ENCODE measurements at regions not wholly inside any gene's neighbourhood (a gene's known extent, or its start where the extent isn't known, plus 50 kb on each side); places are given as distances from the start of the nearest gene placed in this dataset.
"Not testable (repeated sequence)": the region's sequence is repeated elsewhere in the genome, so short reads cannot be mapped to it uniquely, and the experiment has no call there.

- ATAC-seq (ENCODE audit: low FRiP score in 2 of 2) (no peak), DNase-seq (no peak)
- no peak for TF ChIP-seq EP300 (IDR thresholded peaks at IDR 0.05)
- TF ChIP-seq CTCF (IDR thresholded peaks at IDR 0.05): no peak
- no peak for TF ChIP-seq POLR2A (IDR thresholded peaks at IDR 0.05)
- TF ChIP-seq POLR2AphosphoS5 (IDR thresholded peaks at IDR 0.05): no peak
- H3K27ac ChIP-seq: no peak overlapping the region
- H3K27me3 ChIP-seq: no peaks in the 10 kb centered on the region
- no peaks in the 10 kb centered on the region for H3K36me3 ChIP-seq
- H3K4me3 ChIP-seq: no peak overlapping the region
- H3K9me3 ChIP-seq: no peaks in the 10 kb centered on the region
- no peaks in the 10 kb centered on the region for H3K4me1 ChIP-seq
- WGBS, 2 donors: 60 to 61% methylated on average over 4 of the region's 4 CpGs
Observed at GRCh38 chr2:154952346-154952980, 254.0 kb downstream of the KCNJ3 start.

- DNase-seq: peak in 1 of 2 donors; percentile 33
- WGBS, 2 donors: 90 to 93% methylated on average over 16 of the region's 16 CpGs
- not testable (repeated sequence) for H3K9me3 ChIP-seq; H3K27me3 ChIP-seq; H3K4me1 ChIP-seq; H3K27ac ChIP-seq; H3K4me3 ChIP-seq; H3K36me3 ChIP-seq; ATAC-seq (ENCODE audit: low FRiP score in 2 of 2)
Observed at GRCh38 chr2:154947416-154947815, 248.9 kb downstream of the KCNJ3 start.

GRCh38 chr2:154945984-154946383 is 247.5 kb downstream of the KCNJ3 start:
- Histone ChIP-seq H3K4me1 (no peaks in the 10 kb centered on the region), H3K27ac (no peak overlapping the region), H3K9me3 (no peaks in the 10 kb centered on the region), H3K4me3 (no peak overlapping the region), H3K36me3 (no peaks in the 10 kb centered on the region), H3K27me3 (no peaks in the 10 kb centered on the region)
- no peak for ATAC-seq (ENCODE audit: low FRiP score in 2 of 2)
- 78 to 81% methylated on average over 1 of the region's 1 CpG for WGBS, 2 donors
- TF ChIP-seq POLR2A (IDR thresholded peaks at IDR 0.05) (no peak), POLR2AphosphoS5 (IDR thresholded peaks at IDR 0.05) (no peak), EP300 (IDR thresholded peaks at IDR 0.05) (no peak), CTCF (IDR thresholded peaks at IDR 0.05) (no peak)
- no peak for DNase-seq

- no peak for TF ChIP-seq CTCF (IDR thresholded peaks at IDR 0.05)
- no peak for TF ChIP-seq EP300 (IDR thresholded peaks at IDR 0.05)
- no peak for TF ChIP-seq POLR2A (IDR thresholded peaks at IDR 0.05)
- TF ChIP-seq POLR2AphosphoS5 (IDR thresholded peaks at IDR 0.05): no peak
- ATAC-seq (ENCODE audit: low FRiP score in 2 of 2): no peak
- Histone ChIP-seq H3K27me3 (no peaks in the 10 kb centered on the region), H3K36me3 (no peaks in the 10 kb centered on the region), H3K27ac (no peak overlapping the region), H3K4me3 (no peak overlapping the region), H3K9me3 (no peaks in the 10 kb centered on the region), H3K4me1 (no peaks in the 10 kb centered on the region)
- no peak for DNase-seq
Observed at GRCh38 chr2:154941379-154941778, 242.9 kb downstream of the KCNJ3 start.

- Histone ChIP-seq H3K4me3 (no peak overlapping the region), H3K4me1 (no peaks in the 10 kb centered on the region), H3K27ac (no peak overlapping the region), H3K27me3 (no peaks in the 10 kb centered on the region), H3K9me3 (peaks cover 0 to 4% (median 0%) of the 10 kb centered on the region in 4 donors), H3K36me3 (no peaks in the 10 kb centered on the region)
- WGBS, 2 donors: 86 to 95% methylated on average over 1 of the region's 1 CpG
- DNase-seq: no peak
- no peak for ATAC-seq (ENCODE audit: low FRiP score in 2 of 2)
- TF ChIP-seq POLR2A (IDR thresholded peaks at IDR 0.05): no peak
- TF ChIP-seq CTCF (IDR thresholded peaks at IDR 0.05): no peak
- no peak for TF ChIP-seq EP300 (IDR thresholded peaks at IDR 0.05)
- TF ChIP-seq POLR2AphosphoS5 (IDR thresholded peaks at IDR 0.05): no peak
Observed at GRCh38 chr2:154934213-154934612, 235.7 kb downstream of the KCNJ3 start.
